SKM-1 (cell line): ENCODE measurements at regions not wholly inside any gene's neighbourhood (a gene's known extent, or its start where the extent isn't known, plus 50 kb on each side); places are given as distances from the start of the nearest gene placed in this dataset.

Experiments used
- DNase-seq: peaks from one replicate; lab custom pipeline; 2025; ENCODE audit not compliant: unreplicated experiment; lab: John Stamatoyannopoulos, UW

DNA sequence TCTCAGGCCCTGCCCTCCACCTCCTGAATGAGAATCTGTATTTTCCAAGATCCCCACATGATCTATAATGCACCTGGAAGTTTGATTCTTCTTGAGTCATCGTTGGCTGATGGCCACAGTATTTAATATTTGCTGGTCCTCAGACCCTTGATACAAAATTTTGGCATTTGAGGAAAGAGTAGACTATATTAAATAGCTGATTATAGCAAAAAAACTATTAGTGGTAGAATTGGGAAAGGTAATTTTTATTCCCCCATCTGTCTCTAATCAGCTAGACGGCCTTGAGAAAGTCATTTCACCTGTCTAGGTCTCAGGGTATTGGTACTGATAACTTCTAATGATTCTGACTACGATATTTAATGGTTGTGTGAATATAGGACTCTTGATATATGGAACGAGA is 176.8 kb downstream of the BMP2 start:
- no peak for DNase-seq

DNA sequence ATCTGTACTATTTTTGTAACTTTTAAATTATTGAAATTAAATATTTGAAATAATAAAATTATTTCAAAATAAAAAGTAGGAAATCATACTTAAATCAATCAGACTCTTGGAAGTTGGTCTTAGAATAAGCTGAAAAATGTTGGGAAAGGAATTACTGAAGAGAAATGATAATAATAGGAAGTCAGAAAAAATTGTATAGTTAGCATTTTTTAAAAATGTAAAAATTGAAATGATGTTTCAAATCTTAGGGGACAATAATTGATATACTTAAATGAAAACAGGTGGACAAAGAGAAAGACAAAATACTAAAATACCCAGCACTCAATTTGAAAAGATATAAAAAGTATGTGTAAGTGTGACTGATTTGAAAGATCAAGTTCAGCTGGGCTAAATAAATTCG is 186.1 kb downstream of the BMP2 start:
- no peak for DNase-seq

DNA sequence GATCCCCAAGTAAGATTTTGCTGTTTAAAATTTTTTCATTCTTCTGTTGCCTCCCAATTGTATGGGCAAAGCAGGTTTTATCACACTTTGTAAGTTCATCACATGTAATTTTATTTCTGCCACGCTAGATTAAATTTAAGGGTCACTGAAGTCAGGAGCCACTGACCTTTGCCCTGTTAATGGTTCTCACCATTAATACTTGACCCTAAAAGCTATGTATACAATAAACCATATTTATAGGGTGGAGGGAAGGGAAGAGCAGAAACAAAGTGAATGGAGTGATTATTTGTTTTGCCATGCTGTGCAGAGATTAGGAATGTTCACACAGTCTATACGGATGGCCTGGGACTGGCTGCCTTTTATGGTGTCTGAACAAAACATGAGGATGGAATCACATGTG is 186.7 kb downstream of the BMP2 start:
- no peak for DNase-seq

DNA sequence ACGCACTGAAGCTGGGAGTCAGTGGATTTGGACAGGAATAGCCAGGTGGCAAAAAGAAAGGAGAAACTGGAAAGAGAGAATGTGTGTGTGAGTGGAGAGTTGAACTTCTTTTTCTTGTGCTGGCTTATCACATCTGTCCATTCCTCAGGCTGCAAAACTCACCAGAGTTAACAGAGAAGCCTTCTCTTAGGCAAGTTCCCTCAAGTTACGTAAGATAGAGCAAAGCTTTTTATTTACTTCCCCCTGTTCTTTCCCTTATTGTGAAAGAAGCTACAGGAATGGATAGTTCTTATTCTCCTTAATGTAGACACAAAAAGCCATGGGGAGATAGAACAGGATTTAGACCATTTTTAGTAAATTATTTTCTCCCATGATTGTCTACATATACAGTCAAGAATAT is 188.6 kb downstream of the BMP2 start:
- DNase-seq: peak; percentile 75

DNA sequence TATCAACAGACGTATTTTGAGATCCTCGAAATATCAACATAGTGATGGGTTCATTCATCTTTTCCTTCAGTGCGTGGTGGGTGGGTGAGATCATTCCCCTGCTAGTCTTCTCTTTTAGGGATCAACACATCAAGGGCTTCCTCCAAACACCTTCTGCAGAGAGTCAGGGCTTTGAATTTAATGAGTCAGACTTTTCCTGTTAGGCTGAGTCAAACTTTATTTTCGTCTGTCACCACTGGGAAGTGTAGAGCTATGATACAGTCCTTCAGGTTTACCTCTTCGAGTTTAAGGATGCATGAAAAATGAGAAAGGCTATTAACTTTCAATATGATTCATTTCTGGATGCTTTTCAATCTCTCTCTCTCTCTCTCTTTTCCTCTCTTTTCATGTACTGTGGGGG is 189.1 kb downstream of the BMP2 start:
- DNase-seq: peak; percentile 11

DNA sequence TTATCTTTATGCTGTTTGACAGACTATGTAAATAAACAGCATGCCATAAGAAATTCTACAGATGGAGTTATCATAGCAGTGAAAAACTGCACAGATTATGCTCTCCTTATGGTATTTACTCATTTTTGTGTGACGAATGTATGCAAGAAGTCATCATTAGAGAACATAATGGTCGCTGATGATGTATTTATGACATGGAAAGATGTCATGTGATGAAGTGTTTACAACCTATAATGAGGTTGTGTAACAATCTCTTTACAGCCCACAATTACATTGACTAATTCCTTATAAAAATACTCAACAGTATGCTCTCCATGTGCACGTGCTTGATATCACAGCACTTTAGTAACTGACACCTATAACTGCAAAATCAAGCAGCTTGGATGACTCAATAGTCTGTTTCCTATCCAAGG is 192.4 kb downstream of the BMP2 start:
- DNase-seq: no peak

DNA sequence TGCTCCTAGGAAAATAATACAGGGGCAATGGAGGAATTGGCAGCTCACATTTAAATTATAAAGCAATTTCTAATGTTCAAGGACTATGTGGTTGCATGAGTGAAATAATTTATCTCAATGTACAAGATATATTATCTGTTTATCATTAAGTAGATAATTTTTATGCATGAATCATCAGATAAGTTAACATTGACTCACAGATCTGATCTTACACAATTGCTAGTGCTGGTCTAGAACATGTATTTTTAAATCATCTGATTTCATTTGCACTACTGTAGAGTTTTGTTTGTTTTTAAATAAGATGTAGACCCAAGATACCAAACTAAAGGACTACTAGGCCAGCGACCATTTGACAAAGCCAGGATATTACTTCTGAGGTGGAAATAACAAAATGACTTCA is 199.2 kb downstream of the BMP2 start:
- DNase-seq: no peak

DNA sequence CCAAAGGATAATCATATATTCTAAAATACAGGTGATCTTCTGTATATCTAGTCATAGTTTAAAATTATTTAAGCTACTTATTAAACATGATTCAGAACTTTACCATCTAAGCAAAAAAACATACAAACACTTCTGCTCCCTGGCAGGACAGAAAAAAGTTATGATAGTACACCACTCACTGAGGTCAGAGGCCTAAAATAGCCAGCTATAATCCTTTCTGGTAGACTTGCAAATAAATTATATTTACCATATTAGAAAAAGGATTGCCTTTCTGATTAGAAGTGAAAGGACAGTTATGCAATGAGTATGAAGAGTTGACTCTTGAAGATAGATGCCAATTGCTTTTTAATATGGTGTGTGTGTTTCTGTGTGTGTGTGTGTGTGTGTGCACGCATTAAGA is 207.4 kb downstream of the BMP2 start:
- no peak for DNase-seq

DNA sequence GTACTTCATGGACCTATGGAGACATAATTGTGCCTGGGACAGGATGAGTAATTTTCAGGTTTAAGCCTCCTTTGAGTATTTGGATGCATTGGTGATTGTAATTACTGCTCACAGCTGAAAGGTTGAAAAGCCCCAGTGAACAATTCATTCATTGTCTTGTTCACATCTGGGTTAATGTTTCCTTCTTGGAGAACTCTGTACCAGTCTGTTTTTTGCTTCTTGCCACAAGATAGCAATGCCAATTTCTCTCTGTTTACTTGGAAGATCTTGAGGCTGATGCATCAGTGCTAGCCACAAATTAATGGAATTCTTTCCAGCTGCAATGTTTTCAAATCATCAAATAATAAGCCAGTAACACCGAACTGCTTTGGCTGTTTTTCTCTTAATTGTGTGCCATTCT is 207.8 kb downstream of the BMP2 start:
- DNase-seq: no peak

DNA sequence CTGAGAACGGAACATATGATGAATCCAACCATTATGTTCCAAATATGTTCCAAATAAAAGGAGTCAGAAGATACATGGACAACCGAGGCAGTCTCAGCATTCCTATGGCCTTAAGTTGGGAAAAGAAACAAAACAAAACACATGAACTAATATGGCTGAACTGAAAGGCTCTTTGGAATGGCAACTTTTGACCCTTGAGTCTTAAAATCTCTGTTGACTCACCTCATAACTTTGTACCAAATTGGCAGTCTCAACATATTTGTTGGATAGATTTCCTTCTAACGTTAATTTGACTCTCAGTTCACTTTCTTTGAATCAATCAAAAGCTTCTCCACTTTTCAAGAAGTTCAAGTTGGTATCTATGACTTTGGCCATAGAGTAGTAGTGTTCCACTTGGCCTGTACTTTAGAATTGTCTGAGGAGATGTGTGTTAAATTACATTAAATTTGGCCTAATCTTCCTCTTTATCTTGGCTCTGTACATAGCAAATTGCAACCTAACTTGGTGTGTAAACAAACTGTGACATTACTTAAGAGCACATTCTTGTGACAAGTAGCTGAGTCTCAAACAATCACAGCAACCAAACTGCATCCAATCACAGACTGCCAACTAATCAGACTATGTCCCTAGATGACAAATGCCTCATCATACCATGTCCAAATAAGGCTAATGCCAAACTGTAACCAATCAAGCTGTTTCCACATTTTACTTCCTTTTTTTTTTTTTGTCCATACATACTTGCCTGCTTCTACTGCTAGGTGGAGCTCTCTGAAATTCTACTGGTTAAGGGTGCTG is 208.8 kb downstream of the BMP2 start:
- DNase-seq: no peak

DNA sequence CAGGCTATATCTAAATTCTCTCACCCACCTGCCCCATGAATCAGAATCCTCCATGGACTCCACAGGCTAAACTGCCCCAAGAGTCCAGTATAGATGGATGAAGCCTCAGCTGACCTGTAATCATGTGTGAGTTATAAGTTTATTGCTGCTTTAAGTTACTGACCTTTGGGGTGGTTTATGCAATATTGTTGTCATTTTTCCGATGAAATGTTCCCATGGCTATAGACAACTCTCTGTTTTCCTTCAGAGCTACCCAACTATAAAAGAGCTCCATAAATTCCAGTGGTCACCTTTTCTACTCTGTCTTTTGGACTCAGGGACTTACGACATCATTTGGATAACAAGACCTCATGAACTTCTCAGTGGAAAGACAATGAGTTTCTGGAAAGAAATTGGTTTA is 212.1 kb downstream of the BMP2 start:
- no peak for DNase-seq

DNA sequence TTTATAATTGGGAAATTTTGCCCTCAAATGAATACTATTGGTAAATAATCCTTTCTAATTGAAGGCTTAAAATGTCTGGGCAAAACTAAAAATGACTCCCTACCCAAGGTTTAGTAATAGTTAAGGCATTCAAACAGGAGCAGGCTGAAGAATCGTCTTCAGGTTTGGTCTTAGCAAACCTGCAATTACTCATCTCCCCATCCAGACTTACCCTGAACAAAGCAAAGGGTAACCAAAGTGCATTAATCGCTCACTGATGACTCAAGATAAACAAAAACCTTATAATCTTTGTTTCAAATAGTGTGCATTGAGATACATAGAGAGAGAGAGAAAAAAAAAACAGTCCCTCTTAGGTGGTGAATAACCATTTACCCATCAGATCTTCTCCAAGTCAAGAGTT is 225.5 kb downstream of the BMP2 start:
- no peak for DNase-seq

DNA sequence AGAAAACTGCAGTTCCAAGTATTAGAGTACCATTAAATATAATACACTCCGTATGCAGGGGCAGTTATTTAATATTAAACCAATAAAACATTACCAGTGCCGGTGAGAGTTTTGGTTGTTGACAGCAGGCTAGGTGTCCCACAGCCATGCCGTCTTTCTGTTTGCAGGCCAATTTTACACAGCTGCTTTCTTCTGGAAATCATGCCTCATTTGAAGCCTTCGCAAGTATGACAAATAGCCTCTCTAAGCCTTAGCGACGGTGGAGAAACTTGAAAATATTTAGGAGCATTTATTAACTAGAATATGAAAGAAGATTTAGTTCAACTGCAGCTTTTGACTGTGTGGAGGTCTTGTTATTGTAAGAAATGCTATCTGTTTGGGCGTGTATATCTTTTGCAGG is 226.0 kb downstream of the BMP2 start:
- DNase-seq: no peak

DNA sequence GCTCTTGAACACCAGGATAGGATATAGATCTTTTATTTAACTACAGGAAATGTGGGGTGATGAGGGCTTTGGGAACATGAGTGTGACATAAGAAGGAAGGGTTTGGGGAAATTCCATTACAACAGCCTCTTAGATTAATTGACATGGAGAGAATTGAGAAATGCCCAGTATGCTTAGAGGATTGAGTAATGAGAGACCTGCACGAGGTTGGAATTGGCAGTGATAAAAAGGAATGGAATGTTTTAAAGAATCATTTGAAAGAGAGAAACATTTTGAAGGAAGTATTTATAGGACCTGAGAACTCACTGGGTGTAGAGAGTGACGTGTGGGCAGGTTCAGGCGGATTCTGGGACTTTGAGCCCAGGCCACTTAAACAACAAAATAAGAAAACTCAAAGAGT is 227.0 kb downstream of the BMP2 start:
- no peak for DNase-seq

DNA sequence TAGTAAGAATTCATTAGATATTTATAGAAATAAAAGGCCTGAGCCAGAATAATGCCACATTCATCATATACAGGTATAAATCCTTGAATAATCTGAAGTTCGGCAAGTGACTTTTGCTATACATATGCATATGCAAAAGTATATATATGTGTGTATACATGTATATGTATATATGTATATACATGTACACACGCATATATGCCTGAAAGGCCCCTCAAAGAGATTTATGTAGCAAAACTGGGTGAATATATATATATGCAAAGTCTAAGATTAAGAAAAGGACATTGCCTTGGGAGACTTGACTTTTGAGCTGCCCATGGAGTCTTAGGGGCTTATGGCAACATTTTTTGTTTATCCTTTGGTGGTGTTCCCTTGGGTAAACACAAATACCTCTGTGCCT is 231.4 kb downstream of the BMP2 start:
- no peak for DNase-seq

DNA sequence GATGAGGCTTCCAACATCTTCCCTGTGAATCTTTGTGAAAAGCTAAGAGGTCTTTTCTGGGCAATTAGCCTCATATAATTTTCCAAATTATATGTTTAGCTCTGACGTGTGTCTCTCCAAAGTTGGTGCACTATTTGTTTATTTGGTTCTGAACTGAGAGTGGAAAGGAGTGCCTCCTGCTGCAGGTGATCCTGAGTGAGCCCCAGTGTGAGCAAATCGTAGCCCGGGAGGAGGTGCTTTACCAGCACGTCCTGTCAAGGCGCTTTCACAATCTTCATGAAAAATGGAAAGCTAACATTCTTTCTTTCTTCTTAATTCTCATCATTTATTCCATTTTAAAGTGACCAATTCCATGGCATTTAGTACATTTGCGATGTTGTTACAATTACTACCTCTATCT is 231.9 kb downstream of the BMP2 start:
- DNase-seq: no peak

DNA sequence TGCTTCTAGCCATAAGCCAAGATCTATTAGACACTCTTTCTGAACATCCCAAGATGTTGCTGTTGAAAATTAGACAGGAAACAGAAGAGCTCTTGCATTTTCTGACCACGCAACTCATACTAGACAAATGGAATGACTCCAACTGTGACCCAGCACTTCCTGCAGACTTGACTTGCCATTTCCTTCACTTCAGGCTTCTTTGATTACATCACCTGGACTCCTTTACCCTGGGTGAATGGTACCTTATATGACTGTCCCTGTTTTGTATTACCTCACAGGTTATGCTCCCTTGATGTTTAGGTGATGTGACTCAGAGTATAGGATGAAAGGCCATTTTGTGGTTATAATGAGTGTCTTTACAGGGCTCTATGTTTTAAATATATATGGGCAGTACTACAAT is 236.1 kb downstream of the BMP2 start:
- DNase-seq: no peak

DNA sequence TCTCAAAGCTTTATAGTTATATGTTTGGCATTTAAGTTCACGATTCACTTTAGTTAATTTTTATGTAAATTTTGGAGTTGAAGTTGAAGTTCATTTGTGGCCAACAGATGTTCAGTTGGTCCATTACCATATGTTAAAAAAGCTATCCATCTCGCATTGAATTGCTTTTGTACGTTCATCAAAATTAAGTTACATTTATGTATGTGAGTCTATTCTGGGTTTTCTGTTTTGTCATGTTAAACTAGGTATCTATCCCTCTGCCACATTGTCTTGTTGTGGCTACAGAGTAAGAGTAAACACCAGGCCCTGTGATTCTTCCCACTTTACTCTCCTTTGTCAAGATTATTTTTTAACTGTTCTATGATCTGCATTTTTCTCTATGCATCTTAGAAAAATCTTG is 237.3 kb downstream of the BMP2 start:
- DNase-seq: no peak

DNA sequence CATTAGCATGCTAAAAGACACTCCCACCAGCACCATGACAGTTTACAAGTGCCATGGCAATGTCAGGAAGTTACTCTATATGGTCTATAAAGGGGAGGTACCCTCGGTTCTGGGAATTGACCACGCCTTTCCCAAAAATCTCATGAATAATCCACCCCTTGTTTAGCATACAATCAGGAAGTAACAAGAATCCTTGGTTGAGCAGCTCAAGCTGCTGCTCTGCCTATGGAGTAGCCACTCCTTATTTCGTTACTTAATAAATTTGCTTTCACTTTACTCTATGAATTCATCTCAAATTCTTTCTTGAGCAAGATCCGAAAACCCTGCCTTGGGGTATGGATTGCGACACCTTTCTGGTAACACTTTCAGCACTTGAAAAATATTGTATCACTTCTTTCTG is 243.0 kb downstream of the BMP2 start:
- no peak for DNase-seq

DNA sequence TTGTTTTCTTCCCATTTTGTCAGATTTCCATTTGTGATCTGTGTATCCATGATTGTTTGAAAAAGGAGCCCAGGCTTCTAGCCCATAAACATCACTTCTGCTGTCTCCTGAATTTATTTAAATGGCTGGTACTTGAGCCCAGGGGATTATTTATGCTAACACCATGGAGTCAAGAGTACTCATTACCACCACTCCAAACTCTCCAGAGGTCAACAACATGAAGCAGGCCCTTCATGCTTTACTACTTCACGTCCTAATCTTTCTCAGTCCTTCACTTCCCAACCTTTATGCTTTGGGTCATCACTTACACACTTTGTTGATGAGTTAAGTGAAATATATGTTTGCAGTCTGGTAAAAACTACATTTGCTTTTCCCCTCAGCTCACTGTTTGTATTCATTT is 247.8 kb downstream of the BMP2 start:
- DNase-seq: no peak

DNA sequence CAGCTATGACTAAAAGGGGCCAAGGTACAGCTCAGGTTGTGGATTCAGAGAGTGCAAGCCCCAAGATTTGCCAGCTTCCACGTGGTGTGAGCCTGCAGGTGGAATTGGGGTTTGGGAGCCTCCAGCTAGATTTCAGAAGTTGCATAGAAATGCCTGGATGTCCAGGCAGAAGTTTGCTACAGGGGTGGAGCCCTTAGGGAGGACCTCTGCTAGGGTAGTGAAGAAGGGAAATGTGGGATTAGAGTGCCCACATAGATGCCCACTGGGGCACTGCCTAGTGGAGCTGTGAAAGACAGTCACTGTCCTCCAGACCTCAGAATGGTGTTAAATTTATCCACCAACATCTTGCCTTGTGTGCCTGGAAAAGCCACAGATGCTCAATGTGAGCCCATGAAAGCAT is 255.1 kb downstream of the BMP2 start:
- DNase-seq: no peak

DNA sequence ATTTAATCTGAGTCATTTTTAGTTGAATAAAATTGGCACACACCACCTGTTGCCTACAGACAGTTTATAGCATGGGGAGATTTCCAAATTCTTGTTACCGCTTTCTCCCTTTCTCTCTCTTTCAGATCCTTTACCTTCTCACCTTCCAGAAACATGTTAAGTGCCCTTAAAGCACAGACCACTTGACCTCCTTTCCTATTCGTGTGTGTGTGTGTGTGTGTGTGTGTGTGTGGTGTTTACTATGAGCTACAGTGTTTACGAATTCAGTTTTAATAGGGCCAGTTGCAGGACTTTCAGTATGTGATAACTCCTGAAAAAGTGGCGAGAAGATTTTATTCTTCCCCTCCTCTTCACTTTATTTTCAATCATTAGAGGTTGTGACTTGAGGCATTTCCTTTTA is 258.1 kb downstream of the BMP2 start:
- DNase-seq: no peak

DNA sequence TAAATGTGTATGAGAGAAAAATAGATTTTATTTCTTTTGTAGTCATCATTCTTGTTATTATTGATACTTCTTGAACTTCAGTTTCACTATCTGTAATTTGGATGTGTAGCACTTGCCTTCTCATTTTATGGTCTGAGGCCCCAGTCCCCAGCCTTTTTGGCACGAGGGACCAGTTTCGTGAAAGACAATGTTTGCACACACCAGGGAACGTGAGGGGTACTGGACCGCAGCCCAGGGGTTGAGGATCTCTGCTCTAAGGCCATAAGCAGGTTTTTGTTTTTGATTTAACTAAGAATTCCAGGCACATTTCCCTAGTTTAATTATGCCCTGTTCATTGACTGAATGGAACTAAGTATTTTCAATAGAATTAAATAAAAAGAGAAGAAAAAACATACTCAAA is 261.5 kb downstream of the BMP2 start:
- no peak for DNase-seq

DNA sequence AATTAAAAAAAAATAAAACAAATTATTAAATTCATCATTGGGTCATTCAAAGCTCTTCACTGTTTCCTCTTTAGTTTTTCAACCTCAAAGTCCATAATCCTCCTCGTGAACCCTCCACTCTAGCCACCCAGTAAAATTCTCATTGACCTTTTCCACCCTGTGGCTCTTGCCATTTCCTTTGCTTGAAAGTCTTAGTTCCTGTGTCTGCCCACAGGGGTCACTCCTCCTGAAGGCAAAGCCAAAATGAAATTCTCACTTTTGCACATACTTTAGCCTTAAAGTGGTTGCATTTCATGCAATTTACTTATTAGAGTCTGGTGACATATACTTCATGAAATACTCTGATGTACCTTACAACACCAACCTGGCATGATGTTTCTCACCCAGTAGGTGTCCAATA is 263.7 kb downstream of the BMP2 start:
- no peak for DNase-seq
